Right kidney (tissue), 1 donor: ENCODE measurements at regions not wholly inside any gene's neighbourhood (a gene's known extent, or its start where the extent isn't known, plus 50 kb on each side); places are given as distances from the start of the nearest gene placed in this dataset.
A peak's percentile ranks its signal among the peaks of the same experiment; 100 is the strongest.
"Not testable (repeated sequence)": the region's sequence is repeated elsewhere in the genome, so short reads cannot be mapped to it uniquely, and the experiment has no call there.

ENCODE experiments used
- DNase-seq: peaks from one replicate; pipeline ENCODE4 v3.0.0-alpha.2; 2016

DNA sequence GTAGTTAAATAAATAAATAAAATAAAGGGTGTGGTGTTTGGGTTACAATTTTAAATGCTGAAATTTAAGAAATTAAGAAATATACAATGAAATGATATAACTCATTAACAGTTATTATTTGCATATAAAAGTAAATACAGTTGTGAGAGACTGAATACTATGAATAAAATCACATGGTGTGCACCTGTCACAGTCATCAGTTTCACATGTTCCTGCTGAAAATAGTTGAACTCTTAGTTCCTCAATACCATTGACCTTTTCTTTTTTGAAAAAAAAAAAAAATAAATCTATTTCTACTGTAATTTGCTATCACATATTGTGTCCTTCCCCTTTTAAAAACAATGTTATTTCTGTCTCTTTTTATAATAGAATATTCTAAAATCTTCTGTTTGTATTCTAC is 130.9 kb upstream of the CHD1 start:
- no peak for DNase-seq

DNA sequence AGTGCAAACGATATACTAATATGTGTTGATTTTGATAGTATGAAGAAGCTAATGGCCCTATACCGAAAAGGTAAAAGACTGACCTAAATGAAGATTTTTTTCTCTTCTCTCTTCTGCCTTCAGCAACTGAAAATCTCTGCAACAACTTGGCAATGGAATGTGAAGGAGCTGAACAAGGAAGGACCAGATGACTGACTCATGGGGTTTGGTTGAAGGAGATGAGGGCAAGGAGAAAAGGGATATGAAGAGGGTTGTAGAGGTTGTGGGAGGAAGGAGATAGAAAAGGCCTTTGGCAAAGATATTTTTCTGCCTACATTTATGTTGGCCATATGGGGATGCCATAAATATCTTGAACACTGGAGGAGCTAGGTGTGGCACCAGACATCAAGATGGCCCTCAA is 129.7 kb upstream of the CHD1 start:
- no peak for DNase-seq

DNA sequence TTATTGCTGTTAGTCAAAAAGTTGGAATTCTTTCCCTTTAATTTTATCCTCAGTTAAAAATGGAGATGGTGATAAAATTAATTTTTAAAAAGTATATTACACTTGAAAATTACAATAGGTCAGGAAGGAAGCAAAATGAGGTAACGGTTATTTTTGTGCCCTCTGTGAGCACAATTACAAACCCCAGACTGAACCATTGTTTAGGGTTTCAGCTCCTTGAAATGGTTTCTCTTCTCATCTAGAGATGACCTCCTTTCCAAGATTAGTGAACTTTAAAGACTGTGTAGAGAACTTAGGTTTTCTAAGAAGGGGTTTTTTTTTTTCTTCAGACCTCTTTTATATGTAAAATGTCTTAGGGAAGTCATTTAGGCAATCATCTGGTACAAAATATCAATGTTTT is 126.2 kb upstream of the CHD1 start:
- DNase-seq, result no peak

DNA sequence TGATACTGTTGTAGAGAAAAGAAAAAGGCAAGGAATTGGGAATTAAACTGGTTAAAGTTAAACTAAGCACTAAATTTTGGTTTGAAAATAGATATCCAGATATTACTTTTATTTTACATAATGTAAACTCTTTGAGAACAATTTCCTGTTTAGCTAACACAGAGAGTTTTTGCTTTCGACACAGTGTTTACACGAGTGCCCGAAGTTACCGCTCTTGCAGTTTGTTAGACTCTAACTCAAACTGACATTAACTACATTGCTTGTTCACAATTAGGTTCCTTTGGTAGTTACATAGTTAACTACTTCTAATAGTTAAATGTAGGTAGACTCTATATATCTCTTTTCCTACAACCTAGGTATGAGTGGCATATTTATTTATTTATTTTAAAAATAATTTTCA is 117.1 kb upstream of the CHD1 start:
- DNase-seq, result no peak

DNA sequence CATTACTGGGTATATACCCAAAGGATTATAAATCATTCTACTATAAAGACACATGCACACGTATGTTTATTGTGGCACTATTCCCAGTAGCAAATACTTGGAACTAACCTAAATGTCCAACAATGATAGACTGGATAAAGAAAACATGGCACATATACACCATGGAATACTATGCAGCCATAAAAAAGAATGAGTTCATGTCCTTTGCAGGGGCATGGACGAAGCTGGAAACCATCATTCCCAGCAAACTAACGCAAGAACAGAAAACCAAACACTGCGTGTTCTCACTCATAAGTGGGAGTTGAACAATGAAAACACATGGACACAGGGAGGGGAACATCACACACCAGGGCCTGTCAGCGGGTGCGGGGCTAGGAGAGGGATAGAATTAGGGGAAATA is 114.5 kb upstream of the CHD1 start:
- not testable (repeated sequence) for DNase-seq

DNA sequence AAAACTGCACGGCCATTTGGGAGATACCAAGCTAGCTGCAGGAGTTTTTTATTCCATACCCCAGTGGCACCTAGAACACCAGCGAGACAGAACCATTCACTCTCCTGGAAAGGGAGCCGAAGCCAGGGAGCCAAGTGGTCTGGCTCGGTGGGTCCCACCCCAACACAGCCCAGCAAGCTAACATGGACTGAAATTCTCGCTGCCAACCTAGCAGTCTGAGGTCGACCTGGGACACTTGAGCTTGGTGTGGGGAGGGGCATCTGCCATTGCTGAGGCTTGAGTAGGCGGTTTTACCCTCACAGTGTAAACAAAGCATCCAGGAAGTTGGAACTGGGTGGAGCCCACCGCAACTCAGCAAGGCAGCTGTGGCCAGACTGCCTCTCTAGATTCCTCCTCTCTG is 108.9 kb upstream of the CHD1 start:
- no peak for DNase-seq

DNA sequence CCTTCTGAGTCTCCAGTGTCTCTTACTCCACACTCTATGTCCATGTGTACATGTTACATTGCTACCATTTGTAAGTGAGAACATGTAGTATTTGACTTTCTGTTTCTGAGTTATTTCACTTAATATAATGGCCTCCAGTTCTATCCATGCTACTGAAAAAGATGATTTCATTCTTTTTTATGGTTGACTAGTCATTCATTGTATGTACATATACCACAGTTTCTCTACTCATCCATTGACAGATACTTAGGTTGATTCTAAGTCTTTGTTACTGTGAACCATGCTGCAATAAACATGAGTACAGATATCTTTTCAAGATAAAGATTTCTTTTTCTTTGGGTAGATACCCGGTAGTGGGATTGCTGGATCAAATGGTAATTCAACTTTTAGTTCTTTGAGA is 107.1 kb upstream of the CHD1 start:
- DNase-seq, result no peak

DNA sequence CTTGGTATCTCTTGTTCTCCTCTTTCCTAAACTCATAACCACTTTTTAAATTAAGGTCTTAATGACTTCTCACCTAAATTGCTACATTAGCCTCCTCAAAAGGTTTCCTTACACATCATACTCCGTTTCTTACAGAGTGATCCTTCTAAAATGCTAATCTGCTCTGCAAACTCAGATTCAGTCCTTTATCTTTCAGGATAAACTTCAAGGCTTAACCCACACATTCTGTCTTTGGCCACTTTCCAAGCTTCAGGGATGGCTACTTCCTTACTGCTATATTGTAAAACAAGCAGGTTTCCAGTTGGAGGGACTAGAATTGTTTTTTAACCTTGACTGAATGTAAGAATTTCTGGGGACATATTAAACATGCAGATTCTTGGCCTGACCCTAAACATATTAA is 105.5 kb upstream of the CHD1 start:
- DNase-seq, result no peak

DNA sequence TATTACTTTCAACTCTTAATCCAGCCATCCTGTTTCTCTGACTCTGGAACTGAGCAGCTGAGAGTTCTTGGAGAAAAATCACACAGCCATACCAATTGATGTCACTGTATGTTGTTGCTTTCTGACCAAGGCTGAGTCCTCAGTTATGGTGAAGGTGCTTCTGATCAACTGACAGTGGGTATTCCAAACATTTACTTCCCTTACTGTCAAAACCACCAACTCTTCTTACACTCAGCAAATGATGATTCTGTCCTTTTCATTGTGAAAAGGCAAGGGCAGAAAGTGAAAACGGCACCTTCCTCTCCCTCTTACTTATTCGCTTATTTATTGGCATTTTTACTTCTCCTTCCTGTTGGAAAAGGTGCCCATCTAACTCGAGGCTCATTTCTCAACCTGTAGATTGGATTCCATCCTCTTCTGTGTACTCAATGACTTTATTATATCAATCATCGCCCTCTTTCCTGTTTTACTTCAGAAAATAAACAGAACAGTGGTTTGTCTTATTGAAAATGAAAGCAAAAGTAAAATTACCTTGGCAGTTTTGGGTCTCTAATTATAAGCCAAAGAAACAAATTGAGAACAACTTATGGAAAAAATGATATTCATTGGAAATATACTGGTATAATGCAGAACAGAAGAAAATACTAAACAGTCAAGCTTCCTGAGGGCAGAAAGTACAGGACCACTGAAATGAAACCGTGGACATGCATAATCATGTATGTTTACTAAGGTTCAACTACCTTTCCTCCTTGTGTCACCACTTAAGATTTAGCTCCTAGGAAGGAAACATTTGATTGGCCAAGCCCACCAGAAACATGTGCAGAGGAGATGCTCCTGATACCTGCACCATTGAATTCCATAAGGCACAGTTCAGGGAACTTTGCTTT is 104.5 kb upstream of the CHD1 start:
- DNase-seq, result no peak

DNA sequence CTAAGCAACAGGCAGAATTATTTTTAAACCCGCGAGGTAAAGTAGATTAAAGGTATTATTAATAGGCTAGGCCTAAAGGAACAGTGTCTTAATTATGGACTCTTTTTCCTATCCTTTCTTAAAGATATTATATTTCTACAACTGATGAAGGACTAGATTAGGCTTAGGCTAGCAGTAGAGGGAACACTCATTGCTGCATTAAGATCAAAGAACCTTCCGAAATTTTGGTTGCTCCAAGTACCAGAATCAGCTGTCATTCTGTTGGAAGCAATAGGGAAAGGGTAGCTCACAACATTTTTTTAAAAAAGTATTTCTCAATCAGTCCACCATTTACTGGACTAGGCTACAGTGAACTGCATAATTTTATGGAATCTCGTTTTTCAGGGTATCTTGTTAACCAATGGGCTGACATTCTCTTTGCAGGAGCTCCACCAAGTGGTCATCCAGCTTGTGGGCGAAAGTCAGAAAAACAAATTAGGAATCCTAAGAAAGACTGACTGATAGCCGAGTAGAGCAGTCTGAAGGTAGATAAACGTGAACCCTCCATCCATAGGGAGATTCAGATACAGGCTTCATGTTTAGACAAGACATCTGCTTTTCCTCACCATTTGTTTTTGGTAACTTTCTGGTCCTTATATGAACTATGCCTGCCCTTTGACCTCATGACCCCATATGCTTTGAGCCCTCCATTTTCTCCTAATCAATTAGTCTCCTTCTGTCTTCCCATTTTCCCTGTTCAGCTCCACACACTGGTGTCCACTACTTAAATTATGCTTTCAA is 103.6 kb upstream of the CHD1 start:
- DNase-seq, result peak; percentile 32

DNA sequence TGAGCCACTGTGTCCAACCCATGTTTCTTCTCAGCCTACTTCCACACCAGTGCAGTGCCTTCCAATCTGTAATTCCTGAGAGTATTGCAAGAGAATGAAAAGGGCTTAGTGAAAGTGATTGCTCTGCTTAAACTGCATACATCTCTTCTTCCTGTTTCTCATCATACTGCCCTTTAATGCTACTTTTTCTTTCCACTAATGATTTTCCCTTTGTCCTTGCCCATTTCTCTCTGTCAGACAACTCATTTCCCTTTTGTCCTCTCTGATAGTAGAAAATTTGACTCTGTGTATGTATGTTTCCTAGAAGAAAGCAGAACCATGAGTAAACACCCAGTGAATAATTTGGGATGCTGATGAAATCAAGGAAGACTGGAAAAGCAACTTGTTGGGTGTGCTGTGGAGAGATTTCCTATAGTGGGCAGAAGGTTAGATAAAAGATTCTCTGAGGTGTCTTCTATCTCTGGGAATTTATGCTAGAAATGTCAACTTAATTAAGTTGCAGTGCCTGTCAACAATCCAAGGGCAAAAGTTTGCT is 102.2 kb upstream of the CHD1 start:
- no peak for DNase-seq

DNA sequence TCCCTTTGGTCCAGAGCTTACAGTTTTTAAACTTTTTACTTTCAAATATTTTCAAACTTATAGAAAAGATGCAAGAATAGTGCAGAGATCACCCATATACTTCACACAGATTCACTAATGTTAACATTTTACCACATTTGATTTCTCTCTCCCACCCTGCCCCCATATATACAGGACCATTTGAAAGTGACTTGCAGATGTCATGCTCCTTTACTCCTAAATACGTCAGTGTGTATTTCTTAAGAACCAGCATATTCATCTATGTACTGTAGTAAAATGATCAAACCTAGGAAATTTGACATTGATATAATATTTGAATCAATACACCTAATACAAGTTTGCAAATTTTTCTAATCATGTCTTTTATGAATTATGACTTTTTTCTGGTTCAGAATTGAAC is 100.4 kb upstream of the CHD1 start:
- no peak for DNase-seq

DNA sequence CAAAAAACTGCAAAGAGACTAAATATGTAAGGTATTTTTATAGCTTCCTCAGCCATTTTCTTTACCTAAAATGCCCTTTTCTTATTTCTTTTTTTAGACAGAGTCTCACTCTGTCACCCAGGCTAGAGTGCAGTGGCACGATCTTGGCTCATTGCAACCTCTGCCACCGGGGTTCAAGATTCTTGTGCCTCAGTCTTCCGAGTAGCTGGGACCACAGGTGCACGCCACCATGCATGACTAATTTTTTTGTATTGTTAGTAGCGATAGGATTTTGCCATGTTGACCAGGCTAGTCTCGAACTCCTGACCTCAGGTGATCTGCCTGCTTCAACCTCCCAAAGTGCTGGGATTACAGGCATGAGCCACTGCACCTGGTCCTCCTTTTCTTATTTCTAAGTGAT is 99.4 kb upstream of the CHD1 start:
- DNase-seq, result not testable (repeated sequence)

DNA sequence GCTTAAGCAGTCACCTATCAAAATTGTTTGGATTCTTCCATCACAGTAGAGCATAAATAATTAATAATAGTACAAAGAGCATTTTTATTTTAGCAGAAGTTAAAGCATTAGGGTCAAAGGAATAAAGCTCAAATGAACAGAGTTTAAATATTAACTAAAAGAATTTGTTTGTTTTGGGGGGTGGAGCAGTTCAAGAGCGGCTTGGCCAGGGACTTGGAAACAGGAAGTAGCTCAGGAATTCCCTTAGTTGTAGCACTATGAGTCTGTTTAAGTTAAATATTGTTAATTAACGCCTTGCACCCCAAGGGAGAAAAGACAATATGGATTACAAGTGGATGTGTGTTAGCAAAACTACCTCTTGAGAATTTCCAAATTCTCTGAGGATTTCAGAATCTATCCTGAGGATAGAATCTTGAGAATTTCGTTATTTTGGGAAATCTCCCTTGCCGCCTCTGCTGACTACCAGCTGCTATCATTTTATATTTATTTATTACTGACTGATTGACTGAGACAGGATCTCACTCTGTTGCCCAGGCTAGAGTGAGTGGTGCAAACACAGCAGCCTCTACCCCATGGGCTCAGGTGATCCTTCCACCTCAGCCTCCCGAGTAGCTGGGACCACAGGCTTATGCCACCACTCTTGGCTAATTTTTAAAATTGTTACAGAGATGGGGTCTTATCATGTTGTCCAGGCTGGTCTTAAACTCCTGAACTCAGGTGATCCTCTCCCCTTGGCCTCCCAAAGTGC is 96.7 kb upstream of the CHD1 start:
- no peak for DNase-seq

DNA sequence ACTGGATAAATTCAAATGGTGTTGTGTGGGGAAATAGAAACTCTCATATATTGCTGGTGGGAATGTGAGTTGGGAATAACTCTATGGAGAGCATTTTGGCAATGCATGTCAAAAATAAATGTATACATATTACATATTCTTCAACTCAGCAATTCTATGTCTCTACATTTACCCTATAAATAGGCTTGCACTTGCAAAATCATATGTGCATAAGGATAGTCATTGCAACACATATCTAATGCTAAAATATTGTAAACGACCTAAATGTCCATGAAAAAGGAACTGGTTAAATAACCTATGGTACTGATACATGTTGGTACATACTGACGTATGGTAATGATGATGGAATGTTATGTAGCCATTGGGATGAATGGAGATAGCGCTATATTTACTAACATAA is 94.5 kb upstream of the CHD1 start:
- DNase-seq, result no peak

DNA sequence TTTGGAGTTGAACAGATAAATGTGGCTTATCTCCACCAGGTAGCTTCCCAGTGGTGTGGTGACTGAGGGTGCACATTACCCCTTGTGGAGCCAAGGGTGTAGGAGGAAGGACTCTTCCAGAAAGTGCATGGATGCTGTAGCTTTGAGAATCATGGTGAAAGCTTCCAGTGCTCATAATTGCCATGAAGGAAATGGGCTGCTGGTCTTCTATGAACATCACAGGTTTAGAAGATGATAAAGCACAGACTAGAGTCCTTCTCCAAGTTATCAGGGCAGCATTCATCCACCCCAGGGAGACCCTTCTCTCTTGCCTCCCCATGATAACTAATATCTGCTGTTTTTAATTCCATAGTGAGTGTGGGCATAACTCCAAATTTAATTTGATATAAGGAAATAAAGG is 93.4 kb upstream of the CHD1 start:
- DNase-seq, result no peak

DNA sequence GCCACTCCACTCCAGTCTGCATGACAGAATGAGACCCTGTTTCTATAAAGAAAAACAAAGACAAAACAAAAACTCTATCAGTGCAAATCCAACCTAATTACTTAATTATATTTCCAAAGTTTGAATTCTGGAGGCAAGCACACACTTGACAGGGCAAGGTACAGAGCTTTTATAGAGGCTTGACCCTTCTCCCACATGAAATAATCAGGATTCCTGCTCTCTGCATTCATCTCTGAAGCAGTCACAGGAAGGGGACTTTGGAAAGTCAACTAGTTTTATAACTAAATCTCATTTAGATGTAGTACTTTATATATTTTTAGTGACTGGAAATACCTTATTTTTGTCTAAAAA is 91.9 kb upstream of the CHD1 start:
- no peak for DNase-seq

DNA sequence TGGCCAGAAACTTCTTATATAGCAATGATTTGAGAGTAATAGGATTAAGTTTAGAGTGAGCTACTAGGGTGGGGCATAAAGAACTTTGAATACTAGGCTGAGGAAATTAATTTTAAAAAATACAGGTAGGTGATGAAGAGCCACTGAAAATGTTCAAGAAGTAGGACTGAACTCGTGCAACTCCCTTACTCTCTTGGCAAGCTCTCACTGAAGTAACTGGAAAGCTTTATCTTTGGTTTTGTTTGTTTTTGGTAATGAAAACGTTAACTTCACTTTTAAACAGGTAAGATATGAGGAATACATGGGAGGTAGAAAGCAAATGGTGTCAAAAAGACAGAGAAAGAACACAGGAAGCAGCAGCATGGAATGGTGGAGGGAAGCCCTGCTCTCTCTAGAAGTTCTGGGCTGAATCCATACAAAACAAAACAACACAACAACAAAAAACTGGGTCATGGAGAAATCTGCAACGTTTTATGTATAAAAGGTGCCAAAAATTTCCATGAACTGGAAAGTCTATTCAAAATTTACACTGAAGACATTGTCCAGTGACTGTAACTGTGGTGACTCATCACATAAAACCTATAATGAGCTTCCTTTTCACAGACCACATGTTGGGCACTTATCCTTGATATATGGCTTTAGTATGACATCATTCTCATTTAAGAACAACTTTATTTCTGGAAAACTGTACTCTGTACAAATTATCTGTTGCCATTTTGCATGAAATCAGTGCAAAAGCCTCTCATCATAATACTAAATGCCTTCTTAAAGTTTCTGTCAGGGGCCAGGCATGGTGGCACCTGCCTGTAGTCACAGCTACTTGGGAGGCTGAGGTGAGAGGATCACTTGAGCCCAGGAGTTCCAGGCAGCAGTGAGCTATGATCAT is 91.2 kb upstream of the CHD1 start:
- DNase-seq, result no peak

DNA sequence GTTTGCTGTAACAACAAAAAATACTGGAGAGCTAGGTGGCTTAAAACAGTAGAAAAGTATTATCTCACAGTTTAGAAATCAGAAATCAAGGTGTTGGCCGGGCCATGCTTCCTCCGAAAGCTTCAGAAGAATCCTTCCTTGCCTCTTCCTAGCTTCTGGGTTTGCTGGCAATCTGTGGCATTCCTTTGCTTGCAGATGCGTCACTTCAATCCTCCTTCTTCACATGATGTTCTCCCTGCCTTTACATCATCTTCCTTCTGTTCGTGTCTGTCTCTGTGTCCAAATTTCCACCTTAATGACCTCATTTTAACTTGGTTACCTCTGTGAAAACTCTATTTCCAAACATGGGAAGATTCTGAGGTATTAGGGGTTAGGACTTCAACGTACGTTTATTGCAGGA is 90.4 kb upstream of the CHD1 start:
- no peak for DNase-seq

DNA sequence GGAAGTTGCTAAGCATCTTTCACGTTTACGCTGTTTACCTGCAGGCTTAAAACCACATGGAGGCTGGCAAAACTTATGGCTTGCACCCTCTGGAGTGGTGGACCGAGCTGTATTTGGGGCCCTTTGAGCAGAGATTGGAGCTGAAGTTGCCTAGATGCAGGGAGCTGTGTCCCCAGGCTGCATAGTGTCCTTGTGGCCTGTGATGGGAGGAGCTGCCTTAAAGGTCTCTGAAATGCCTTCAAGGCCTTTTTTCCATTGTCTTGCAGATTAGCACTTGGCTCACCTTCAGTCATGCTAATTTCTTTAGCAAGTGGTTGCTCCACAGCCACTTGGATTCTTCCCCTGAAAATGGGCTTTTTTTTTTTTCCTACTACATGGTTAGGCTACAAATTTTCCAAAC is 81.5 kb upstream of the CHD1 start:
- no peak for DNase-seq

DNA sequence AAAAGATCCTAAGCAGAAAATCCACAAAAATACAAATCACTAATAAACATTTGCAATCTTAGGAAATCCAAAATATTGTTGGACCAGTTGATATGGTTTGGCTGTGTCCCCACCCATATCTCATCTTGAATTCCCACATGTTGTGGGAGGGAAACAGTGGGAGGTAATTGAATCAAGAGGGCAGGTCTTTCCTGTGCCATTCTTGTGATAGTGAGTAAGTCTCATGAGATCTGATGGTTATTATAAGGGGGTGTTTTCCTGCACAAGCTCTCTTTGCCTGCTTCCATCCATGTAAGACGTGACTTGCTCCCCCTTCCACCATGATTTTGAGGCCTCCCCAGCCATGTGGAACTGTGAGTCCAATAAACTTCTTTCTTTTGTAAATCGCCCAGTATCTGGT is 79.2 kb upstream of the CHD1 start:
- DNase-seq, result not testable (repeated sequence)

DNA sequence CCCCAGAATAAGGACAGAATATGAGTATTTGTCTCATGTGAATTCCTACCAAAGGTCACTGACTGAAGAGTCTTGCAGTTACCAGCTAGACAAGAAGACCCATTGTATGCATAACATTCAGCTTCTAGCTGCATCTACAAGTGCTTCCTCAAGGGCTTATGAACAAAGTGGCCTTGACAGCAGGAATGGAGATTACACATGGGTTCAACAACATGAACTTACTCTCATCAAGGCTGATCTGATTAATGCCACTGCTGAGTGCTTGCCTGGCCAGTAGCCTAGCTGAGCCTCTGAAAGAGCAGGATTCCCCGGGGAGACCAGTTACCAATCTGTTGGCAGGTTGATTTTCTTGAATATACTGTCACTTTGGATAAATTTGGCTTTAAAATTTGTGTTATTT is 76.7 kb upstream of the CHD1 start:
- no peak for DNase-seq
